Smooth muscle cell (in vitro differentiated cells): ENCODE measurements at regions not wholly inside any gene's neighbourhood (a gene's known extent, or its start where the extent isn't known, plus 50 kb on each side); places are given as distances from the start of the nearest gene placed in this dataset.

Source experiments
- DNase-seq: peaks from one replicate; lab custom pipeline; 2025; ENCODE audit not compliant: unreplicated experiment; lab: John Stamatoyannopoulos, UW
- H2AFZ ChIP-seq: fragments of 200-600 bp; sonication (generic); 2 replicates; pipeline ENCODE4 v1.6.0; 2016; ENCODE audit warnings: antibody characterized with exemption, low read depth, mild to moderate bottlenecking
- H3F3A ChIP-seq: fragments of 200-600 bp; sonication (generic); 2 replicates; pipeline ENCODE4 v1.6.0; 2017; ENCODE audit warnings: antibody characterized with exemption, low read depth
- H3K27ac ChIP-seq: fragments of 200-600 bp; sonication (generic); 2 replicates; pipeline ENCODE4 v1.5.1; 2016; ENCODE audit warnings: low read depth, mild to moderate bottlenecking
- H3K27me3 ChIP-seq: fragments of 200-600 bp; sonication (generic); 2 replicates; pipeline ENCODE4 v1.6.1; 2016; ENCODE audit warnings: low read depth, mild to moderate bottlenecking
- H3K36me3 ChIP-seq: fragments of 200-600 bp; sonication (generic); 2 replicates; pipeline ENCODE4 v1.5.1; 2016; ENCODE audit warnings: low read depth
- H3K4me1 ChIP-seq: fragments of 200-600 bp; sonication (generic); 2 replicates; pipeline ENCODE4 v1.5.1; 2016; ENCODE audit warnings: low read depth
- H3K4me2 ChIP-seq: fragments of 200-600 bp; sonication (generic); 2 replicates; pipeline ENCODE4 v1.6.0; 2016; ENCODE audit warnings: mild to moderate bottlenecking
- H3K4me3 ChIP-seq: fragments of 200-600 bp; sonication (generic); 2 replicates; pipeline ENCODE4 v1.5.1; 2016; ENCODE audit warnings: mild to moderate bottlenecking
- H3K79me2 ChIP-seq: fragments of 200-600 bp; sonication (generic); 2 replicates; pipeline ENCODE4 v1.6.0; 2016; ENCODE audit warnings: low read depth, mild to moderate bottlenecking
- H3K9ac ChIP-seq: fragments of 200-600 bp; sonication (generic); 2 replicates; pipeline ENCODE4 v1.6.0; 2016; ENCODE audit warnings: low read depth
- H3K9me3 ChIP-seq: fragments of 200-600 bp; sonication (generic); replicated peaks from 2 replicates; pipeline ENCODE4 v1.5.1; 2016; ENCODE audit warnings: low read depth
- H4K20me1 ChIP-seq: fragments of 200-600 bp; sonication (generic); 2 replicates; pipeline ENCODE4 v1.6.0; 2016; ENCODE audit warnings: low read depth
- CTCF ChIP-seq: fragments of 200-600 bp; sonication (generic); IDR thresholded peaks from 2 replicates; pipeline ENCODE4 v1.5.1; 2017; ENCODE audit warnings: borderline replicate concordance, mild to moderate bottlenecking, antibody characterized with exemption; ENCODE audit not compliant: insufficient read depth, poor library complexity, severe bottlenecking
- WGBS: methylation state at CpG from one replicate; pipeline ENCODE4 v1.1.7; 2016; ENCODE audit warnings: low lambda C conversion rate; 5-methylcytosine and 5-hydroxymethylcytosine counted together

- no peaks in the 10 kb centered on the region for H4K20me1 ChIP-seq
- no peak for TF ChIP-seq CTCF
- no peak overlapping the region for H3K4me2 ChIP-seq
- H3K9ac ChIP-seq: no peak overlapping the region
- WGBS: 77% methylated on average over 2 of the region's 2 CpGs
- H3K27ac ChIP-seq: no peak overlapping the region
- H3F3A ChIP-seq: no peaks in the 10 kb centered on the region
- no peak overlapping the region for H3K4me3 ChIP-seq
- no peak for DNase-seq
- H3K4me1 ChIP-seq: no peaks in the 10 kb centered on the region
- no peaks in the 10 kb centered on the region for H3K27me3 ChIP-seq
- no peaks in the 10 kb centered on the region for H3K36me3 ChIP-seq
- H3K9me3 ChIP-seq: no peaks in the 10 kb centered on the region
- H2AFZ ChIP-seq: no peak overlapping the region
- no peaks in the 10 kb centered on the region for H3K79me2 ChIP-seq
These were observed 243.4 kb downstream of the RDH14 start for GRCh38 chr2:18317017-18317416.

DNA sequence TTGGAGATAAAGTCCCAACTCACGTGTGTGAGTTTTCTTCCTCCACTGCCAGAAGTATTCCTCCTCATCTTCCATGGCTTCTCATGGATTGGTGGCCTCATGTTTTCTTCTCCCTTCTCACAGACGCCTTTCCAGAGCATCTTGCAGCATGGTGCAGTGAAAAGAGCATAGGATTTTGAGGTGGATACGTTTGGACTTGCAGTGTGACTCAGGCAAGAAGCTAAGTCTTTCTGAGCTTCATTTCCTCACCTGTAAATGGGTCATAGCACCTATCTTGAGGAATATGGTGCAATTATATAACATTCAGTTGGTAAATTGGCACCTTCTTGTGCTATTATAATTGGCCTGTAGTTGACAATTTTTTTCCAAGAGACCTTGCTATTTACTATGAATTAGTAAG is 247.6 kb downstream of the RDH14 start:
- no peak overlapping the region for H3K4me3 ChIP-seq
- H4K20me1 ChIP-seq: no peaks in the 10 kb centered on the region
- no peaks in the 10 kb centered on the region for H3K36me3 ChIP-seq
- H3K9ac ChIP-seq: no peak overlapping the region
- no peaks in the 10 kb centered on the region for H3K9me3 ChIP-seq
- no peaks in the 10 kb centered on the region for H3K4me1 ChIP-seq
- H3K27me3 ChIP-seq: no peaks in the 10 kb centered on the region
- H2AFZ ChIP-seq: no peak overlapping the region
- 89% methylated on average over 3 of the region's 3 CpGs for WGBS
- no peak overlapping the region for H3K4me2 ChIP-seq
- no peak for DNase-seq
- H3F3A ChIP-seq: no peaks in the 10 kb centered on the region
- no peak for TF ChIP-seq CTCF
- no peak overlapping the region for H3K27ac ChIP-seq
- no peaks in the 10 kb centered on the region for H3K79me2 ChIP-seq

- Histone ChIP-seq H3K9me3 (no peaks in the 10 kb centered on the region), H4K20me1 (no peaks in the 10 kb centered on the region), H3K27me3 (no peaks in the 10 kb centered on the region), H3K79me2 (no peaks in the 10 kb centered on the region), H3K9ac (no peak overlapping the region), H3F3A (no peaks in the 10 kb centered on the region), H2AFZ (peak overlapping the region; percentile 21), H3K27ac (peak overlapping the region; percentile 40), H3K36me3 (no peaks in the 10 kb centered on the region), H3K4me2 (peak overlapping the region; percentile 29), H3K4me3 (no peak overlapping the region), H3K4me1 (no peaks in the 10 kb centered on the region)
- WGBS: 41% methylated on average over 4 of the region's 4 CpGs
- no peak for DNase-seq
- TF ChIP-seq CTCF: no peak
These were observed 248.8 kb downstream of the RDH14 start for GRCh38 chr2:18311420-18312195.

- Histone ChIP-seq H3K4me1 (no peaks in the 10 kb centered on the region), H3K4me3 (no peak overlapping the region), H3F3A (no peaks in the 10 kb centered on the region), H3K27ac (no peak overlapping the region), H3K27me3 (no peaks in the 10 kb centered on the region), H3K79me2 (no peaks in the 10 kb centered on the region), H3K36me3 (no peaks in the 10 kb centered on the region), H4K20me1 (no peaks in the 10 kb centered on the region), H2AFZ (no peak overlapping the region), H3K9ac (no peak overlapping the region), H3K9me3 (no peaks in the 10 kb centered on the region), H3K4me2 (no peak overlapping the region)
- DNase-seq: no peak
- 92% methylated on average over 4 of the region's 4 CpGs for WGBS
- no peak for TF ChIP-seq CTCF
These were observed 250.8 kb downstream of the RDH14 start for GRCh38 chr2:18309627-18310026.
